K562 (cell line): ENCODE measurements at regions not wholly inside any gene's neighbourhood (a gene's known extent, or its start where the extent isn't known, plus 50 kb on each side); places are given as distances from the start of the nearest gene placed in this dataset.

ENCODE experiments used
- ATAC-seq: fragments of 200-7000 bp; cut with Tn5 transposase; 3 replicates; pipeline ENCODE4 v1.9.1; 2020; ENCODE audit warnings: moderate library complexity
- BruUV-seq: library from RNA; stranded (reverse); fragments of 400-500 nt; replicated peaks from 2 replicates; lab custom pipeline; 2021; lab: Mats Ljungman, UMichigan
- CTCF ChIA-PET: fragments of 300-600 bp; formaldehyde crosslinking; extraction: SDS; loops from one replicate; lab custom pipeline; 2021; ENCODE audit warnings: low intra/inter-chr PET ratio; lab: Yijun Ruan, JAX
- POLR2A ChIA-PET: fragments of 300-600, 350-650 bp; sonication (Branson Sonifier 250); formaldehyde crosslinking; extraction: SDS; loops from one replicate; lab custom pipeline; 2021; ENCODE audit warnings: antibody characterized with exemption, inconsistent platforms; lab: Yijun Ruan, JAX
- DNase-seq, 4 experiments: peaks; one replicate each; pipeline versions ENCODE4 v3.0.0 to v3.0.0-alpha.2; 2011 to 2018; ENCODE audit warnings: low spot score in 3 of 4, mixed read lengths in 3 of 4; ENCODE audit errors: extremely low read depth in 1 of 4
- FAIRE-seq: peaks from 2 replicates; lab custom pipeline; 2011; peaks lifted over from hg19 to GRCh38; lab: Jason Lieb, UNC
- H2AFZ ChIP-seq: 2 replicates; pipeline ENCODE4 v1.6.0; 2011; ENCODE audit warnings: low read depth, low read length, control low read depth, inconsistent platforms
- H3K27ac ChIP-seq: fragments of 200-600 bp; 3 replicates; pipeline ENCODE4 v1.8.0; 2011; ENCODE audit warnings: low read depth, mild to moderate bottlenecking, control low read depth, inconsistent platforms, low read length, moderate library complexity, mixed read lengths; ENCODE audit errors: extremely low read depth
- H3K27me3 ChIP-seq, 2 experiments: fragments of 300-600 bp in 1 of 2; 2 replicates in 1 of 2; 3 replicates in 1 of 2; pipeline versions ENCODE4 v1.6.0 to v1.8.0; 2011; ENCODE audit warnings: inconsistent platforms in 2 of 2, low read length in 2 of 2, mild to moderate bottlenecking in 1 of 2, mixed read lengths in 1 of 2, moderate library complexity in 1 of 2; ENCODE audit not compliant: control insufficient read depth in 2 of 2, insufficient read depth in 2 of 2
- H3K36me3 ChIP-seq: fragments of 300-600 bp; 3 replicates; pipeline ENCODE4 v1.8.0; 2011; ENCODE audit warnings: mild to moderate bottlenecking, low read length, inconsistent platforms; ENCODE audit not compliant: control insufficient read depth, insufficient read depth
- H3K4me1 ChIP-seq, 2 experiments: fragments of 200-600 bp in 1 of 2; replicated peaks in 1 of 2; 2 replicates in 1 of 2; 3 replicates in 1 of 2; pipeline versions ENCODE4 v1.5.1 to v1.8.0; 2011; ENCODE audit warnings: inconsistent platforms in 2 of 2, low read length in 2 of 2, mild to moderate bottlenecking in 1 of 2, mixed read lengths in 1 of 2, moderate library complexity in 1 of 2; ENCODE audit not compliant: control insufficient read depth in 2 of 2, insufficient read depth in 2 of 2
- H3K4me2 ChIP-seq: 2 replicates; pipeline ENCODE4 v1.6.1; 2011; ENCODE audit warnings: low read length, control low read depth, inconsistent platforms, mixed read lengths; ENCODE audit not compliant: insufficient read depth
- H3K4me3 ChIP-seq: fragments of 200-600 bp; sonication (generic), shearing (Covaris generic); 2 replicates; pipeline ENCODE4 v1.5.1; 2016; ENCODE audit warnings: control low read depth, inconsistent platforms
- H3K79me2 ChIP-seq: fragments of 200-600 bp; 3 replicates; pipeline ENCODE4 v1.8.0; 2011; ENCODE audit warnings: low read length, inconsistent platforms; ENCODE audit not compliant: control insufficient read depth, insufficient read depth
- H3K9ac ChIP-seq, 2 experiments: 2 replicates each; pipeline versions ENCODE4 v1.6.0 to v1.6.1; 2011; ENCODE audit warnings: low read depth in 2 of 2, low read length in 2 of 2, control low read depth in 1 of 2, inconsistent platforms in 1 of 2, mild to moderate bottlenecking in 1 of 2, mixed read lengths in 1 of 2; ENCODE audit not compliant: insufficient read depth in 1 of 2
- H3K9me1 ChIP-seq: one replicate; pipeline ENCODE4 v1.6.0; 2011; ENCODE audit warnings: inconsistent platforms, mild to moderate bottlenecking, low read length, moderate library complexity; ENCODE audit not compliant: control insufficient read depth, insufficient read depth
- H3K9me3 ChIP-seq: replicated peaks from 2 replicates; pipeline ENCODE4 v1.5.1; 2011; ENCODE audit warnings: low read depth, low read length, inconsistent platforms; ENCODE audit not compliant: control insufficient read depth, insufficient read depth
- H4K20me1 ChIP-seq: replicated peaks from 2 replicates; pipeline ENCODE4 v1.6.1; 2011; ENCODE audit warnings: low read length, inconsistent platforms, mixed read lengths; ENCODE audit not compliant: control insufficient read depth, insufficient read depth
- CBFA2T3 ChIP-seq: fragments of 450-650 bp; IDR thresholded peaks from 2 replicates; pipeline ENCODE4 v1.6.1; 2017
- CREM ChIP-seq: IDR thresholded peaks from 2 replicates; pipeline ENCODE4 v1.6.1; 2014; ENCODE audit warnings: antibody characterized with exemption, low read depth
- DNMT1 ChIP-seq: fragments of 450-650 bp; IDR thresholded peaks from 2 replicates; pipeline ENCODE4 v1.6.1; 2016; ENCODE audit warnings: antibody characterized with exemption, mild to moderate bottlenecking
- ERF ChIP-seq: fragments of 450-650 bp; formaldehyde crosslinking; IDR thresholded peaks from 2 replicates; pipeline ENCODE4 v1.4.0; 2020; ENCODE audit warnings: mild to moderate bottlenecking, mixed read lengths
- GTF2F1 ChIP-seq: IDR thresholded peaks from 2 replicates; pipeline ENCODE4 v1.6.1; 2011; ENCODE audit warnings: low read depth, low read length, improper control_type of control experiment
- HNRNPL ChIP-seq: fragments of 200-400 bp; formaldehyde crosslinking; IDR thresholded peaks from 2 replicates; pipeline ENCODE4 v1.6.1; 2017; ENCODE audit warnings: low read depth, mild to moderate bottlenecking, low read length
- MAFF ChIP-seq: IDR thresholded peaks from 2 replicates; pipeline ENCODE4 v1.6.1; 2012; ENCODE audit warnings: low read length, improper control_type of control experiment
- MCM7 ChIP-seq, 2 experiments: fragments of 450-650 bp; IDR thresholded peaks; 2 replicates each; pipeline ENCODE4 v1.6.1; 2016 to 2018
- SLC30A9 ChIP-seq: fragments of 250-450 bp; sonication (Bioruptor Pico); IDR thresholded peaks from 2 replicates; pipeline ENCODE4 v1.8.0; 2022; ENCODE audit warnings: mild to moderate bottlenecking, moderate library complexity
- TCF7L2 ChIP-seq: fragments of 150-350 bp; IDR thresholded peaks from 2 replicates; pipeline ENCODE4 v1.6.1; 2016; ENCODE audit warnings: low read depth, mild to moderate bottlenecking, low read length, moderate library complexity
- XRCC3 ChIP-seq: fragments of 450-650 bp; IDR thresholded peaks from 2 replicates; pipeline ENCODE4 v1.6.1; 2017; ENCODE audit warnings: mild to moderate bottlenecking, moderate library complexity
- WGBS: fragments of 100-300 bp; shearing (Covaris generic); methylation state at CpG from one replicate; pipeline ENCODE4 v1.1.6; 2016; ENCODE audit warnings: low coverage, mixed read lengths; ENCODE audit not compliant: insufficient coverage; ENCODE audit errors: missing lambda C conversion rate; 5-methylcytosine and 5-hydroxymethylcytosine counted together
- in situ Hi-C: fragments of 300-500 bp; cut with MboI; formaldehyde crosslinking; loops from 4 replicates; pipeline ENCODE4 v1.15.0; 2018; ENCODE audit warnings: inconsistent platforms, mixed read lengths
- intact Hi-C: fragments of 100-400 bp; cut with micrococcal nuclease; formaldehyde crosslinking; loops from 2 replicates; pipeline ENCODE4 v1.14.2; 2022
- TF ChIP-seq, protein P1 (sequence below): IDR thresholded peaks from 3 replicates; pipeline ENCODE4 v1.6.1; 2011; ENCODE audit warnings: borderline replicate concordance, mild to moderate bottlenecking, moderate library complexity; ENCODE audit not compliant: insufficient read length; ENCODE audit errors: extremely low read depth
- TF ChIP-seq, protein P2 (sequence below): sonication (generic); formaldehyde crosslinking; IDR thresholded peaks from 2 replicates; pipeline ENCODE4 v1.9.0; 2022; ENCODE audit warnings: mild to moderate bottlenecking, missing genetic modification reagents
- TF ChIP-seq, protein P3 (sequence below): fragments of 450-650 bp; formaldehyde crosslinking; IDR thresholded peaks from 2 replicates; pipeline ENCODE4 v1.4.0; 2020; ENCODE audit warnings: mild to moderate bottlenecking
- TF ChIP-seq, protein P4 (sequence below): fragments of 450-650 bp; IDR thresholded peaks from 2 replicates; pipeline ENCODE4 v1.6.1; 2018; ENCODE audit warnings: mild to moderate bottlenecking, low read depth; ENCODE audit not compliant: partially characterized antibody

DNA sequence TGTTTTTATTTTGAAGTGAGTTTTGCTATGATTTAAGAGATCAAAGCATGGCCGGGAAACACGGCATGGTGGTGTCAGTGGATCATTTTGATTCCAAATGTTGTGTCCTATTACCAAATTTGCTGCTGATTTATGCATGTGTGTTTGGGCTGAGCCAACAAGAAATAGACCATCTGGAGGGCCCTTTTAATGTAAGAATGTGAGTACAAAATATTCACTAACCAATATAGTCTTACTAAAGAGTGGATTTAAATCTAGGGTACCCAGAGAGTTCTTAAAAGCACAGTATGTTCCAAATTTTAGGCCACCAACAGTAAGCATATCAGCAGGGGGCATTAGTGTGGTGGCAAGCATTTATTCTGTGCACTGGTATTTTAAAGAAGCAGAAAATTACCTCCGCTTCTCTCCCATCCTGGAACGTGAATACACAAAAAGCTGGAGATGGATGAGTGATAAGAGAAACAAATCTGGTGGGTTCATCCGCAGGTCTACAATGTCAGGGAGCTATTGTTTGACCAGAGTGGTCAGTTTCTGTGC is 444.4 kb upstream of the IGFBP7 start:
- POLR2A ChIA-PET: no interaction called here
- in situ Hi-C loops (no loop called here), intact Hi-C loops (no loop called here)
- no TSS peak for BruUV-seq
- H3K4me2 ChIP-seq: no peak overlapping the region
- no peak overlapping the region for H2AFZ ChIP-seq
- H3K9me1 ChIP-seq: no peaks in the 10 kb centered on the region
- H3K36me3 ChIP-seq: no peaks in the 10 kb centered on the region
- 0% methylated on average over 5 of the region's 5 CpGs for WGBS
- H3K27ac ChIP-seq: no peak overlapping the region
- H3K9me3 ChIP-seq: no peaks in the 10 kb centered on the region
- H3K4me1 ChIP-seq: no peaks in the 10 kb centered on the region
- TF ChIP-seq, protein P1, sequence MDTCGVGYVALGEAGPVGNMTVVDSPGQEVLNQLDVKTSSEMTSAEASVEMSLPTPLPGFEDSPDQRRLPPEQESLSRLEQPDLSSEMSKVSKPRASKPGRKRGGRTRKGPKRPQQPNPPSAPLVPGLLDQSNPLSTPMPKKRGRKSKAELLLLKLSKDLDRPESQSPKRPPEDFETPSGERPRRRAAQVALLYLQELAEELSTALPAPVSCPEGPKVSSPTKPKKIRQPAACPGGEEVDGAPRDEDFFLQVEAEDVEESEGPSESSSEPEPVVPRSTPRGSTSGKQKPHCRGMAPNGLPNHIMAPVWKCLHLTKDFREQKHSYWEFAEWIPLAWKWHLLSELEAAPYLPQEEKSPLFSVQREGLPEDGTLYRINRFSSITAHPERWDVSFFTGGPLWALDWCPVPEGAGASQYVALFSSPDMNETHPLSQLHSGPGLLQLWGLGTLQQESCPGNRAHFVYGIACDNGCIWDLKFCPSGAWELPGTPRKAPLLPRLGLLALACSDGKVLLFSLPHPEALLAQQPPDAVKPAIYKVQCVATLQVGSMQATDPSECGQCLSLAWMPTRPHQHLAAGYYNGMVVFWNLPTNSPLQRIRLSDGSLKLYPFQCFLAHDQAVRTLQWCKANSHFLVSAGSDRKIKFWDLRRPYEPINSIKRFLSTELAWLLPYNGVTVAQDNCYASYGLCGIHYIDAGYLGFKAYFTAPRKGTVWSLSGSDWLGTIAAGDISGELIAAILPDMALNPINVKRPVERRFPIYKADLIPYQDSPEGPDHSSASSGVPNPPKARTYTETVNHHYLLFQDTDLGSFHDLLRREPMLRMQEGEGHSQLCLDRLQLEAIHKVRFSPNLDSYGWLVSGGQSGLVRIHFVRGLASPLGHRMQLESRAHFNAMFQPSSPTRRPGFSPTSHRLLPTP: no peak
- TF ChIP-seq GTF2F1 (no peak), MAFF (no peak), HNRNPL (no peak), CBFA2T3 (no peak), SLC30A9 (CRISPR knock-in tag) (no peak), CREM (no peak), XRCC3 (no peak), MCM7 (IDR thresholded peaks at IDR 0.05) (no peak), ERF (CRISPR knock-in tag) (no peak), DNMT1 (no peak), TCF7L2 (no peak)
- TF ChIP-seq, protein P2, sequence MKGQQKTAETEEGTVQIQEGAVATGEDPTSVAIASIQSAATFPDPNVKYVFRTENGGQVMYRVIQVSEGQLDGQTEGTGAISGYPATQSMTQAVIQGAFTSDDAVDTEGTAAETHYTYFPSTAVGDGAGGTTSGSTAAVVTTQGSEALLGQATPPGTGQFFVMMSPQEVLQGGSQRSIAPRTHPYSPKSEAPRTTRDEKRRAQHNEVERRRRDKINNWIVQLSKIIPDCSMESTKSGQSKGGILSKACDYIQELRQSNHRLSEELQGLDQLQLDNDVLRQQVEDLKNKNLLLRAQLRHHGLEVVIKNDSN (CRISPR knock-in tag): no peak
- TF ChIP-seq, protein P3, sequence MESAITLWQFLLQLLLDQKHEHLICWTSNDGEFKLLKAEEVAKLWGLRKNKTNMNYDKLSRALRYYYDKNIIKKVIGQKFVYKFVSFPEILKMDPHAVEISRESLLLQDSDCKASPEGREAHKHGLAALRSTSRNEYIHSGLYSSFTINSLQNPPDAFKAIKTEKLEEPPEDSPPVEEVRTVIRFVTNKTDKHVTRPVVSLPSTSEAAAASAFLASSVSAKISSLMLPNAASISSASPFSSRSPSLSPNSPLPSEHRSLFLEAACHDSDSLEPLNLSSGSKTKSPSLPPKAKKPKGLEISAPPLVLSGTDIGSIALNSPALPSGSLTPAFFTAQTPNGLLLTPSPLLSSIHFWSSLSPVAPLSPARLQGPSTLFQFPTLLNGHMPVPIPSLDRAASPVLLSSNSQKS: no peak
- TF ChIP-seq, protein P4, sequence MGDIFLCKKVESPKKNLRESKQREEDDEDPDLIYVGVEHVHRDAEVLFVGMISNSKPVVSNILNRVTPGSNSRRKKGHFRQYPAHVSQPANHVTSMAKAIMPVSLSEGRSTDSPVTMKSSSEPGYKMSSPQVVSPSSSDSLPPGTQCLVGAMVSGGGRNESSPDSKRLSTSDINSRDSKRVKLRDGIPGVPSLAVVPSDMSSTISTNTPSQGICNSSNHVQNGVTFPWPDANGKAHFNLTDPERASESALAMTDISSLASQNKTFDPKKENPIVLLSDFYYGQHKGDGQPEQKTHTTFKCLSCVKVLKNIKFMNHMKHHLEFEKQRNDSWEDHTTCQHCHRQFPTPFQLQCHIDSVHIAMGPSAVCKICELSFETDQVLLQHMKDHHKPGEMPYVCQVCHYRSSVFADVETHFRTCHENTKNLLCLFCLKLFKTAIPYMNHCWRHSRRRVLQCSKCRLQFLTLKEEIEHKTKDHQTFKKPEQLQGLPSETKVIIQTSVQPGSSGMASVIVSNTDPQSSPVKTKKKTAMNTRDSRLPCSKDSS: no peak
- TF ChIP-seq, all 486 proteins: peak for 0
- DNase-seq: no peak
- Histone ChIP-seq H3K27me3 (no peaks in the 10 kb centered on the region), H3K4me3 (no peak overlapping the region), H3K79me2 (no peaks in the 10 kb centered on the region), H3K9ac (no peak overlapping the region), H4K20me1 (no peaks in the 10 kb centered on the region)
- FAIRE-seq: no peak
- no peak for ATAC-seq
- CTCF ChIA-PET: no interaction called here
